Spleen (tissue), 11 donors: ENCODE measurements at regions not wholly inside any gene's neighbourhood (a gene's known extent, or its start where the extent isn't known, plus 50 kb on each side); places are given as distances from the start of the nearest gene placed in this dataset.

Experiments
- DNase-seq: peaks from one replicate; pipeline ENCODE4 v3.0.0-alpha.2; 2020
- H3K27ac ChIP-seq, 8 donors: fragments of 200-600 bp; sonication (generic) in 7 of 8; 1 replicate in 4 of 8; 2 replicates in 4 of 8; pipeline versions ENCODE4 v1.5.0 to v1.8.0; 2016 to 2021; ENCODE audit warnings: inconsistent platforms in 4 of 8, mild to moderate bottlenecking in 4 of 8, moderate library complexity in 1 of 8
- H3K27me3 ChIP-seq, 7 donors: fragments of 200-600 bp; sonication (generic) in 6 of 7; replicated peaks in 1 of 7; 1 replicate in 4 of 7; 2 replicates in 3 of 7; pipeline versions ENCODE4 v1.5.0 to v1.8.0; 2016 to 2021; ENCODE audit warnings: inconsistent platforms in 3 of 7, mild to moderate bottlenecking in 1 of 7
- H3K36me3 ChIP-seq, 6 donors: fragments of 200-600 bp; sonication (generic) in 5 of 6; 1 replicate in 4 of 6; 2 replicates in 2 of 6; pipeline versions ENCODE4 v1.5.0 to v1.8.0; 2016 to 2021; ENCODE audit warnings: inconsistent platforms in 2 of 6
- H3K4me1 ChIP-seq, 6 donors: fragments of 200-600 bp; sonication (generic) in 5 of 6; 1 replicate in 3 of 6; 2 replicates in 3 of 6; pipeline versions ENCODE4 v1.5.0 to v1.8.0; 2016 to 2021; ENCODE audit warnings: inconsistent platforms in 3 of 6
- H3K4me3 ChIP-seq, 8 donors: fragments of 200-600 bp; sonication (generic) in 7 of 8; 1 replicate in 4 of 8; 2 replicates in 4 of 8; pipeline versions ENCODE4 v1.5.0 to v1.8.0; 2016 to 2021; ENCODE audit warnings: inconsistent platforms in 4 of 8, mild to moderate bottlenecking in 4 of 8, moderate library complexity in 2 of 8
- H3K9me3 ChIP-seq, 8 donors: fragments of 200-600 bp; sonication (generic) in 7 of 8; 1 replicate in 4 of 8; 2 replicates in 4 of 8; pipeline versions ENCODE4 v1.5.0 to v1.8.0; 2016 to 2021; ENCODE audit warnings: inconsistent platforms in 4 of 8
- CTCF ChIP-seq, 11 experiments: fragments of 200-600 bp in 7 of 11; fragments of 450-650 bp in 4 of 11; sonication (generic) in 4 of 11; IDR thresholded peaks in 8 of 11; conservative IDR thresholded peaks in 3 of 11; 1 replicate in 7 of 11; 2 replicates in 4 of 11; pipeline versions ENCODE4 v1.4.0 to v1.8.0; 2016 to 2021; ENCODE audit warnings: antibody characterized with exemption in 11 of 11, inconsistent platforms in 4 of 11, mild to moderate bottlenecking in 1 of 11
- POLR2A ChIP-seq, 3 donors: fragments of 450-650 bp; IDR thresholded peaks; one replicate each; pipeline ENCODE4 v1.5.1; 2017; ENCODE audit warnings: antibody characterized with exemption in 3 of 3, mild to moderate bottlenecking in 1 of 3
- POLR2AphosphoS5 ChIP-seq, 3 donors: sonication (generic); formaldehyde crosslinking; IDR thresholded peaks; one replicate each; pipeline ENCODE4 v1.5.1; 2017; ENCODE audit warnings: antibody characterized with exemption in 3 of 3
- WGBS, 5 donors: extraction: QIAGEN DNeasy Blood & Tissue Kit in 3 of 5; methylation state at CpG; one replicate each; pipeline versions ENCODE4 v1.1.5 to v1.1.7; 2013 to 2018; 5-methylcytosine and 5-hydroxymethylcytosine counted together
- intact Hi-C: fragments of 100-400 bp; cut with DNase I; formaldehyde crosslinking; loops from one replicate; pipeline ENCODE4 v1.15.0; 2023; ENCODE audit warnings: low total_unique reads
- donor health status: healthy with polysubstance abuse.
- donor health status: DM: no; HTN: no; CAD: no; lungs with moderate emphysema.
- donor health status: DM: no; HTN: no; CAD: no.
- donor health status: Bipolar disorder and iron deficiency.
- donor health status: healthy.
- donor health status: DM: no; HTN: no; CAD: no.
- donor health status: DM: yes; HTN: yes; CAD: no.

DNA sequence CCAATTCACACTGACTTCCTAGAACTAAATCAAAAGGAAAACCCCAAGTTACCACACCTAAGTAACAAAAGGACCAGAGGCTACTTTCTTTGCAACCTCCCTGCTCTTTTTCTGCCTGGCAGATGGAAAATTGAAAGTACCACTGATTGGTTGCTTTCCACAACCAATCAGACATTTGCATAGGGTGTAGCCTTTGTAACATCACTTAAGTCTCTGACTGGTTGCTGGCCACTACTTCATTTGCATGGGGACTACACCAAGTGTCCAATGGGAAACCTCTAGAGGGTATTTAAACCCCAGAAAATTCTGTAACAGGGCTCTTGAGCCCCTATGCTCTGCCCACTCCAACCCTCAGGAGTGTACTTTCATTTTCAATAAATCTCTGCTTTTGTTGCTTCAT is 365.0 kb downstream of the LTN1 start:
- no peak for DNase-seq
- Histone ChIP-seq H3K36me3 (no peaks in the 10 kb centered on the region), H3K27me3 (no peaks in the 10 kb centered on the region), H3K4me3 (no peak overlapping the region), H3K4me1 (peaks cover 0 to 1% (median 0%) of the 10 kb centered on the region in 6 donors), H3K27ac (no peak overlapping the region), H3K9me3 (peaks cover 0 to 12% (median 7%) of the 10 kb centered on the region in 8 donors)
- intact Hi-C loops = no loop called here
- TF ChIP-seq POLR2AphosphoS5 (IDR thresholded peaks at IDR 0.05) = no peak
- no peak for TF ChIP-seq POLR2A (IDR thresholded peaks at IDR 0.05)
- no peak for TF ChIP-seq CTCF (IDR thresholded peaks at IDR 0.05 in 8 of 11, conservative IDR thresholded peaks at IDR 0.05 in 3 of 11)

- Histone ChIP-seq H3K27me3 (no peaks in the 10 kb centered on the region), H3K27ac (no peak overlapping the region), H3K4me3 (no peak overlapping the region), H3K36me3 (no peaks in the 10 kb centered on the region), H3K9me3 (peaks cover 0 to 15% (median 7%) of the 10 kb centered on the region in 8 donors), H3K4me1 (no peaks in the 10 kb centered on the region)
- TF ChIP-seq CTCF (IDR thresholded peaks at IDR 0.05 in 8 of 11, conservative IDR thresholded peaks at IDR 0.05 in 3 of 11) (no peak), POLR2A (IDR thresholded peaks at IDR 0.05) (no peak), POLR2AphosphoS5 (IDR thresholded peaks at IDR 0.05) (no peak)
- WGBS, 5 donors = 83 to 90% (median 89%) methylated on average over 3 of the region's 3 CpGs
- intact Hi-C loops = no loop called here
- DNase-seq = no peak
These were observed 365.4 kb downstream of the LTN1 start for GRCh38 chr21:28627261-28627660.

GRCh38 chr21:28624626-28625025 is 368.1 kb downstream of the LTN1 start:
- Histone ChIP-seq H3K27me3 (no peaks in the 10 kb centered on the region), H3K4me1 (no peaks in the 10 kb centered on the region), H3K36me3 (no peaks in the 10 kb centered on the region), H3K27ac (no peak overlapping the region), H3K9me3 (peaks cover 0 to 15% (median 7%) of the 10 kb centered on the region in 8 donors), H3K4me3 (no peak overlapping the region)
- intact Hi-C loops = no loop called here
- 92 to 100% (median 95%) methylated on average over 1 of the region's 1 CpG for WGBS, 5 donors
- TF ChIP-seq CTCF (IDR thresholded peaks at IDR 0.05 in 8 of 11, conservative IDR thresholded peaks at IDR 0.05 in 3 of 11) (no peak), POLR2AphosphoS5 (IDR thresholded peaks at IDR 0.05) (no peak), POLR2A (IDR thresholded peaks at IDR 0.05) (no peak)
- DNase-seq = no peak

GRCh38 chr21:28617300-28617699 is 375.4 kb downstream of the LTN1 start:
- Histone ChIP-seq H3K4me3 (no peak overlapping the region), H3K36me3 (no peaks in the 10 kb centered on the region), H3K27me3 (no peaks in the 10 kb centered on the region), H3K9me3 (no peaks in the 10 kb centered on the region), H3K27ac (no peak overlapping the region), H3K4me1 (no peaks in the 10 kb centered on the region)
- TF ChIP-seq POLR2A (IDR thresholded peaks at IDR 0.05) = no peak
- TF ChIP-seq CTCF (IDR thresholded peaks at IDR 0.05 in 8 of 11, conservative IDR thresholded peaks at IDR 0.05 in 3 of 11) = no peak
- no peak for TF ChIP-seq POLR2AphosphoS5 (IDR thresholded peaks at IDR 0.05)
- 92 to 100% (median 97%) methylated on average over 1 of the region's 1 CpG for WGBS, 5 donors
- DNase-seq = no peak
- intact Hi-C loops = no loop called here
